HL-60 (cell line): ENCODE measurements at regions not wholly inside any gene's neighbourhood (a gene's known extent, or its start where the extent isn't known, plus 50 kb on each side); places are given as distances from the start of the nearest gene placed in this dataset.

Source experiments
- DNase-seq, 2 experiments: peaks; one replicate each; pipeline ENCODE4 v3.0.0-alpha.2; 2010 to 2020; ENCODE audit warnings: low read depth in 1 of 2, low spot score in 1 of 2
- H3K27ac ChIP-seq: fragments of 250-450 bp; sonication (Bioruptor Pico); replicated peaks from 2 replicates; pipeline ENCODE4 v1.5.1; 2020; ENCODE audit warnings: mild to moderate bottlenecking, moderate library complexity
- H3K27me3 ChIP-seq: fragments of 250-450 bp; sonication (Bioruptor Pico); 2 replicates; pipeline ENCODE4 v1.5.1; 2021; ENCODE audit warnings: mild to moderate bottlenecking, moderate library complexity; ENCODE audit not compliant: insufficient read depth, poor library complexity, severe bottlenecking
- H3K4me3 ChIP-seq: replicated peaks from 2 replicates; pipeline ENCODE4 v1.5.1; 2011; ENCODE audit warnings: mild to moderate bottlenecking, control low read depth, low read length; ENCODE audit not compliant: insufficient read depth
- CTCF ChIP-seq: IDR thresholded peaks from one replicate; pipeline ENCODE4 v1.5.1; 2011; ENCODE audit warnings: low read length, control low read depth, inconsistent platforms; ENCODE audit not compliant: insufficient read depth
- GABPA ChIP-seq: IDR thresholded peaks from 2 replicates; pipeline ENCODE4 v1.6.1; 2012; ENCODE audit warnings: low read depth
- POLR2AphosphoS5 ChIP-seq: IDR thresholded peaks from 2 replicates; pipeline ENCODE4 v1.6.1; 2012; ENCODE audit warnings: low read depth
- REST ChIP-seq: IDR thresholded peaks from 2 replicates; pipeline ENCODE4 v1.6.1; 2012; ENCODE audit warnings: low read depth; ENCODE audit not compliant: insufficient replicate concordance
- SPI1 ChIP-seq: IDR thresholded peaks from 2 replicates; pipeline ENCODE4 v1.6.1; 2012; ENCODE audit warnings: low read depth, mild to moderate bottlenecking, borderline replicate concordance

GRCh38 chr18:34049511-34049910 is 175.2 kb downstream of the NOL4 start:
- H3K27ac ChIP-seq: no peak overlapping the region
- no peak overlapping the region for H3K4me3 ChIP-seq
- DNase-seq: no peak
- TF ChIP-seq REST: no peak
- no peak for TF ChIP-seq SPI1
- no peaks in the 10 kb centered on the region for H3K27me3 ChIP-seq

- DNase-seq: no peak
- TF ChIP-seq POLR2AphosphoS5: no peak
- no peak for TF ChIP-seq SPI1
- TF ChIP-seq REST: no peak
- no peak for TF ChIP-seq CTCF
- TF ChIP-seq GABPA: no peak
- H3K4me3 ChIP-seq: no peak overlapping the region
- H3K27me3 ChIP-seq: no peaks in the 10 kb centered on the region
- H3K27ac ChIP-seq: no peak overlapping the region
These were observed 176.3 kb downstream of the NOL4 start for GRCh38 chr18:34048423-34048822.

- no peak for TF ChIP-seq SPI1
- TF ChIP-seq GABPA: no peak
- no peak for TF ChIP-seq REST
- TF ChIP-seq POLR2AphosphoS5: no peak
- no peak for TF ChIP-seq CTCF
- Histone ChIP-seq H3K27ac (no peak overlapping the region), H3K4me3 (no peak overlapping the region), H3K27me3 (no peaks in the 10 kb centered on the region)
- DNase-seq: no peak
These were observed 182.1 kb downstream of the NOL4 start for GRCh38 chr18:34042423-34043146.
